ENCODE measurements at regions not wholly inside any gene's neighbourhood (a gene's known extent, or its start where the extent isn't known, plus 50 kb on each side); places are given as distances from the start of the nearest gene placed in this dataset.
"Not testable (repeated sequence)": the region's sequence is repeated elsewhere in the genome, so short reads cannot be mapped to it uniquely, and the experiment has no call there.

- Histone ChIP-seq H2AFZ (ENCODE audit: insufficient read depth, low read depth, low read length, poor library complexity, severe bottlenecking) (no peak overlapping the region), H3K9me3 (replicated peaks in 1 of 2; ENCODE audit: control insufficient read depth in 1 of 2, insufficient read depth in 1 of 2, low read length in 2 of 2) (no peaks in the 10 kb centered on the region), H3K36me3 (replicated peaks in 1 of 2; ENCODE audit: control insufficient read depth in 1 of 2, insufficient read depth in 2 of 2, low read length in 2 of 2) (no peaks in the 10 kb centered on the region), H3K4me2 (replicated peaks; ENCODE audit: extremely low read depth, low read length, poor library complexity, severe bottlenecking) (no peak overlapping the region), H3K9ac (ENCODE audit: insufficient read depth, low read length, poor library complexity, severe bottlenecking) (no peak overlapping the region), H4K20me1 (ENCODE audit: insufficient read depth, low read length) (no peaks in the 10 kb centered on the region), H3K4me1 (ENCODE audit: control insufficient read depth in 1 of 2, insufficient read depth in 2 of 2, low read length in 2 of 2) (no peaks in the 10 kb centered on the region), H3K27me3 (ENCODE audit: control insufficient read depth in 2 of 2, insufficient read depth in 2 of 2, low read length in 2 of 2) (no peaks in the 10 kb centered on the region), H3K27ac (ENCODE audit: low read depth in 1 of 2, low read length in 2 of 2) (no peak overlapping the region), H3K79me2 (ENCODE audit: insufficient read depth, low read length) (no peaks in the 10 kb centered on the region), H3K4me3 (replicated peaks in 1 of 3; ENCODE audit: low read depth in 2 of 3, low read length in 3 of 3) (no peak overlapping the region)
- Mint-ChIP-seq H3K4me3 (no peak overlapping the region), H3K4me1 (no peaks in the 10 kb centered on the region), H3K27me3 (ENCODE audit: low read depth in 3 of 3) (peaks cover 0 to 2% (median 1%) of the 10 kb centered on the region in 3 donors), H3K27ac (no peak overlapping the region), H3K9me3 (peaks cover 0 to 5% (median 2%) of the 10 kb centered on the region in 7 donors), H3K36me3 (no peaks in the 10 kb centered on the region)
- no CpG with 5 or more reads among the region's 2 CpGs for WGBS (ENCODE audit: insufficient coverage)
- DNase-seq, result no peak
- no peak for TF ChIP-seq CTCF (IDR thresholded peaks at IDR 0.05)
- intact Hi-C loops (cut with micrococcal nuclease), result no loop called here
Measured at GRCh38 chr2:209162129-209162528, 261.7 kb upstream of the MAP2 start.

GRCh38 chr2:209181984-209182383 lies 241.9 kb upstream of the MAP2 start:
- no peaks in the 10 kb centered on the region for H3K4me1 Mint-ChIP-seq
- Histone ChIP-seq H3K27me3 (ENCODE audit: control insufficient read depth in 2 of 2, insufficient read depth in 2 of 2, low read length in 2 of 2) (no peaks in the 10 kb centered on the region), H3K9me3 (replicated peaks in 1 of 2; ENCODE audit: control insufficient read depth in 1 of 2, insufficient read depth in 1 of 2, low read length in 2 of 2) (peaks cover 0 to 3% of the 10 kb centered on the region in 2 donors), H3K27ac (ENCODE audit: low read depth in 1 of 2, low read length in 2 of 2) (no peak overlapping the region), H3K4me2 (replicated peaks; ENCODE audit: extremely low read depth, low read length, poor library complexity, severe bottlenecking) (no peak overlapping the region), H3K4me1 (ENCODE audit: control insufficient read depth in 1 of 2, insufficient read depth in 2 of 2, low read length in 2 of 2) (no peaks in the 10 kb centered on the region), H3K9ac (ENCODE audit: insufficient read depth, low read length, poor library complexity, severe bottlenecking) (no peak overlapping the region), H2AFZ (ENCODE audit: insufficient read depth, low read depth, low read length, poor library complexity, severe bottlenecking) (no peak overlapping the region), H3K36me3 (replicated peaks in 1 of 2; ENCODE audit: control insufficient read depth in 1 of 2, insufficient read depth in 2 of 2, low read length in 2 of 2) (no peaks in the 10 kb centered on the region), H4K20me1 (ENCODE audit: insufficient read depth, low read length) (no peaks in the 10 kb centered on the region), H3K4me3 (replicated peaks in 1 of 3; ENCODE audit: low read depth in 2 of 3, low read length in 3 of 3) (no peak overlapping the region), H3K79me2 (ENCODE audit: insufficient read depth, low read length) (no peaks in the 10 kb centered on the region)
- WGBS (ENCODE audit: insufficient coverage), result no CpG with 5 or more reads among the region's 2 CpGs
- peaks cover 0 to 10% (median 6%) of the 10 kb centered on the region in 7 donors for H3K9me3 Mint-ChIP-seq
- no peak overlapping the region for H3K27ac Mint-ChIP-seq
- DNase-seq, result no peak
- no peaks in the 10 kb centered on the region for H3K36me3 Mint-ChIP-seq
- no peak for TF ChIP-seq CTCF (IDR thresholded peaks at IDR 0.05)
- no peak overlapping the region for H3K4me3 Mint-ChIP-seq
- H3K27me3 Mint-ChIP-seq (ENCODE audit: low read depth in 3 of 3), result peaks cover 0 to 2% (median 2%) of the 10 kb centered on the region in 3 donors
- intact Hi-C loops (cut with micrococcal nuclease), result no loop called here

- H3K36me3 Mint-ChIP-seq; H3K27me3 Mint-ChIP-seq (ENCODE audit: low read depth in 3 of 3); H3K4me1 ChIP-seq (ENCODE audit: control insufficient read depth in 1 of 2, insufficient read depth in 2 of 2, low read length in 2 of 2); H3K27me3 ChIP-seq (ENCODE audit: control insufficient read depth in 2 of 2, insufficient read depth in 2 of 2, low read length in 2 of 2); H3K79me2 ChIP-seq (ENCODE audit: insufficient read depth, low read length); DNase-seq; H3K9me3 ChIP-seq (replicated peaks in 1 of 2; ENCODE audit: control insufficient read depth in 1 of 2, insufficient read depth in 1 of 2, low read length in 2 of 2); H3K27ac Mint-ChIP-seq; H3K27ac ChIP-seq (ENCODE audit: low read depth in 1 of 2, low read length in 2 of 2); H3K4me3 Mint-ChIP-seq; H3K9me3 Mint-ChIP-seq; H2AFZ ChIP-seq (ENCODE audit: insufficient read depth, low read depth, low read length, poor library complexity, severe bottlenecking); H4K20me1 ChIP-seq (ENCODE audit: insufficient read depth, low read length); intact Hi-C loops (cut with micrococcal nuclease); H3K9ac ChIP-seq (ENCODE audit: insufficient read depth, low read length, poor library complexity, severe bottlenecking); H3K4me3 ChIP-seq (replicated peaks in 1 of 3; ENCODE audit: low read depth in 2 of 3, low read length in 3 of 3); H3K36me3 ChIP-seq (replicated peaks in 1 of 2; ENCODE audit: control insufficient read depth in 1 of 2, insufficient read depth in 2 of 2, low read length in 2 of 2); H3K4me1 Mint-ChIP-seq; H3K4me2 ChIP-seq (replicated peaks; ENCODE audit: extremely low read depth, low read length, poor library complexity, severe bottlenecking): not testable (repeated sequence)
- WGBS (ENCODE audit: insufficient coverage), result no CpG with 5 or more reads among the region's 1 CpG
Measured at GRCh38 chr2:209186886-209187285, 237.0 kb upstream of the MAP2 start.
